WTC11 (cell line): ENCODE measurements at regions not wholly inside any gene's neighbourhood (a gene's known extent, or its start where the extent isn't known, plus 50 kb on each side); places are given as distances from the start of the nearest gene placed in this dataset.

Source experiments
- ATAC-seq: fragments of 200-7000 bp; cut with Tn5 transposase; 2 replicates; pipeline ENCODE4 v1.10.0; 2021; ENCODE audit warnings: mild to moderate bottlenecking, moderate library complexity
- CTCF ChIA-PET: fragments of 300-600 bp; sonication (Branson Sonifier 250); formaldehyde crosslinking; loops from one replicate; lab custom pipeline; 2021; ENCODE audit warnings: antibody characterized with exemption; lab: Charles Lee
- POLR2A ChIA-PET: fragments of 350-600 bp; sonication (Branson Sonifier 250); formaldehyde crosslinking; loops from one replicate; lab custom pipeline; 2021; ENCODE audit warnings: antibody characterized with exemption; lab: Charles Lee
- DNase-seq: peaks from one replicate; pipeline ENCODE4 v3.0.0; 2021; ENCODE audit warnings: low spot score
- H3K27ac Mint-ChIP-seq: 2 replicates; pipeline ENCODE4 v1.8.0; 2021; ENCODE audit warnings: mixed read lengths
- H3K27me3 Mint-ChIP-seq: 2 replicates; pipeline ENCODE4 v1.8.0; 2021; ENCODE audit warnings: low read depth, mild to moderate bottlenecking, moderate library complexity, mixed read lengths
- H3K36me3 Mint-ChIP-seq: 2 replicates; pipeline ENCODE4 v1.8.0; 2021; ENCODE audit warnings: mixed read lengths
- H3K4me1 Mint-ChIP-seq: 2 replicates; pipeline ENCODE4 v1.8.0; 2022; ENCODE audit warnings: mixed read lengths
- H3K4me3 Mint-ChIP-seq: 2 replicates; pipeline ENCODE4 v1.8.0; 2021; ENCODE audit warnings: mild to moderate bottlenecking, moderate library complexity, mixed read lengths
- H3K9me3 Mint-ChIP-seq: 2 replicates; pipeline ENCODE4 v1.8.0; 2021; ENCODE audit warnings: mixed read lengths
- ATF2 ChIP-seq: sonication (generic); formaldehyde crosslinking; IDR thresholded peaks from 2 replicates; pipeline ENCODE4 v1.8.1; 2022; ENCODE audit warnings: low read depth, missing genetic modification reagents, borderline replicate concordance
- CREM ChIP-seq: sonication (generic); formaldehyde crosslinking; IDR thresholded peaks from 2 replicates; pipeline ENCODE4 v1.8.1; 2022; ENCODE audit warnings: mild to moderate bottlenecking, missing genetic modification reagents, moderate library complexity
- EMX1 ChIP-seq: fragments of 250-450 bp; sonication (Bioruptor Pico); IDR thresholded peaks from 2 replicates; pipeline ENCODE4 v1.8.0; 2021; ENCODE audit warnings: mild to moderate bottlenecking
- FOXK1 ChIP-seq: sonication (generic); formaldehyde crosslinking; IDR thresholded peaks from 2 replicates; pipeline ENCODE4 v1.8.0; 2022; ENCODE audit warnings: mild to moderate bottlenecking, moderate library complexity, missing genetic modification reagents
- FOXP1 ChIP-seq: sonication (generic); formaldehyde crosslinking; IDR thresholded peaks from 2 replicates; pipeline ENCODE4 v1.8.0; 2022; ENCODE audit warnings: missing genetic modification reagents, mild to moderate bottlenecking, moderate library complexity, borderline replicate concordance
- HMGA2 ChIP-seq: fragments of 250-450 bp; sonication (Bioruptor Pico); IDR thresholded peaks from 2 replicates; pipeline ENCODE4 v1.4.0; 2021; ENCODE audit warnings: mild to moderate bottlenecking, moderate library complexity
- JAZF1 ChIP-seq: fragments of 250-450 bp; sonication (Bioruptor Pico); IDR thresholded peaks from 2 replicates; pipeline ENCODE4 v1.9.0; 2021; ENCODE audit warnings: moderate library complexity, mild to moderate bottlenecking, inconsistent platforms
- MAX ChIP-seq: sonication (generic); formaldehyde crosslinking; IDR thresholded peaks from 2 replicates; pipeline ENCODE4 v1.8.0; 2022; ENCODE audit warnings: mild to moderate bottlenecking, missing genetic modification reagents
- NR2C2 ChIP-seq: sonication (generic); formaldehyde crosslinking; IDR thresholded peaks from 2 replicates; pipeline ENCODE4 v1.8.0; 2022; ENCODE audit warnings: mild to moderate bottlenecking, missing genetic modification reagents
- NR3C1 ChIP-seq: sonication (generic); formaldehyde crosslinking; conservative IDR thresholded peaks from 2 replicates; pipeline ENCODE4 v1.8.1; 2023; ENCODE audit warnings: low read depth, mild to moderate bottlenecking, missing genetic modification reagents
- PREB ChIP-seq: sonication (generic); formaldehyde crosslinking; IDR thresholded peaks from 2 replicates; pipeline ENCODE4 v1.8.1; 2022; ENCODE audit warnings: mild to moderate bottlenecking, missing genetic modification reagents, moderate library complexity, borderline replicate concordance
- SMAD3 ChIP-seq: sonication (generic); formaldehyde crosslinking; IDR thresholded peaks from 2 replicates; pipeline ENCODE4 v1.8.0; 2022; ENCODE audit warnings: missing genetic modification reagents, mild to moderate bottlenecking, borderline replicate concordance
- SOX15 ChIP-seq: fragments of 250-450 bp; sonication (Bioruptor Pico); IDR thresholded peaks from 2 replicates; pipeline ENCODE4 v1.9.0; 2021; ENCODE audit warnings: mild to moderate bottlenecking
- TCF7 ChIP-seq: sonication (generic); formaldehyde crosslinking; IDR thresholded peaks from 2 replicates; pipeline ENCODE4 v1.8.0; 2022; ENCODE audit warnings: mild to moderate bottlenecking, low read depth, missing genetic modification reagents, moderate library complexity
- ZBTB21 ChIP-seq: sonication (generic); formaldehyde crosslinking; IDR thresholded peaks from 2 replicates; pipeline ENCODE4 v1.8.1; 2023; ENCODE audit warnings: mild to moderate bottlenecking, missing genetic modification reagents, borderline replicate concordance
- ZNF263 ChIP-seq: sonication (generic); formaldehyde crosslinking; IDR thresholded peaks from 2 replicates; pipeline ENCODE4 v1.8.1; 2022; ENCODE audit warnings: low read depth, mild to moderate bottlenecking, moderate library complexity, missing genetic modification reagents
- ZNF317 ChIP-seq: sonication (generic); formaldehyde crosslinking; IDR thresholded peaks from 2 replicates; pipeline ENCODE4 v1.8.1; 2023; ENCODE audit warnings: low read depth, mild to moderate bottlenecking, moderate library complexity, missing genetic modification reagents, borderline replicate concordance
- TF ChIP-seq, protein P1 (sequence below): fragments of 250-450 bp; sonication (Bioruptor Pico); IDR thresholded peaks from 2 replicates; pipeline ENCODE4 v2.1.2; 2022; ENCODE audit warnings: mild to moderate bottlenecking, moderate library complexity
- TF ChIP-seq, protein P2 (sequence below): sonication (generic); formaldehyde crosslinking; IDR thresholded peaks from 2 replicates; pipeline ENCODE4 v1.8.1; 2022; ENCODE audit warnings: missing genetic modification reagents, borderline replicate concordance
- TF ChIP-seq, protein P3 (sequence below): fragments of 250-450 bp; sonication (Bioruptor Pico); IDR thresholded peaks from 2 replicates; pipeline ENCODE4 v1.9.0; 2021; ENCODE audit warnings: mild to moderate bottlenecking, borderline replicate concordance
- TF ChIP-seq, protein P4 (sequence below): sonication (generic); formaldehyde crosslinking; IDR thresholded peaks from 2 replicates; pipeline ENCODE4 v1.8.1; 2023; ENCODE audit warnings: mild to moderate bottlenecking, missing genetic modification reagents, moderate library complexity

- TF ChIP-seq MAX (CRISPR knock-in tag) (peak; percentile 76), ZNF263 (CRISPR knock-in tag) (peak; percentile 85; the same call in 1 of the 2 replicates), TCF7 (CRISPR knock-in tag) (no peak)
These were observed 56.2 kb upstream of the RASAL2 start (continued) for GRCh38 chr1:178037510-178038253.

- POLR2A ChIA-PET: interaction anchor here (0.9 to 1.0 kb wide), 2 partner anchors 9 to 23 kb away, joined by 3 to 6 read pairs; no protein-coding TSS in a partner anchor
- Mint-ChIP-seq H3K9me3 (peaks cover 27% of the 10 kb centered on the region), H3K4me1 (peaks cover 11% of the 10 kb centered on the region), H3K4me3 (peak overlapping the region; percentile 58), H3K36me3 (peaks cover 5% of the 10 kb centered on the region; the same call in 1 of the 2 replicates), H3K27ac (no peak overlapping the region), H3K27me3 (peaks cover 2% of the 10 kb centered on the region; the same call in 1 of the 2 replicates)
- TF ChIP-seq EMX1 (CRISPR knock-in tag) (no peak), CREM (no peak), ZBTB21 (CRISPR knock-in tag) (no peak), HMGA2 (no peak), FOXK1 (CRISPR knock-in tag) (no peak), JAZF1 (no peak), ZNF317 (no peak), SOX15 (CRISPR knock-in tag) (no peak)
- TF ChIP-seq, protein P1, sequence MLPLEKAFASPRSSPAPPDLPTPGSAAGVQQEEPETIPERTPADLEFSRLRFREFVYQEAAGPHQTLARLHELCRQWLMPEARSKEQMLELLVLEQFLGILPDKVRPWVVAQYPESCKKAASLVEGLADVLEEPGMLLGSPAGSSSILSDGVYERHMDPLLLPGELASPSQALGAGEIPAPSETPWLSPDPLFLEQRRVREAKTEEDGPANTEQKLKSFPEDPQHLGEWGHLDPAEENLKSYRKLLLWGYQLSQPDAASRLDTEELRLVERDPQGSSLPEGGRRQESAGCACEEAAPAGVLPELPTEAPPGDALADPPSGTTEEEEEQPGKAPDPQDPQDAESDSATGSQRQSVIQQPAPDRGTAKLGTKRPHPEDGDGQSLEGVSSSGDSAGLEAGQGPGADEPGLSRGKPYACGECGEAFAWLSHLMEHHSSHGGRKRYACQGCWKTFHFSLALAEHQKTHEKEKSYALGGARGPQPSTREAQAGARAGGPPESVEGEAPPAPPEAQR (CRISPR knock-in tag): no peak
- CTCF ChIA-PET: interaction anchor here (0.9 to 2.5 kb wide), 17 partner anchors 9 to 462 kb away, joined by 3 to 43 read pairs (median 6); partner anchors contain the start of gene RASAL2
- DNase-seq: no peak
- no peak for ATAC-seq
These were observed 55.5 kb upstream of the RASAL2 start for GRCh38 chr1:178038372-178038771.

DNA sequence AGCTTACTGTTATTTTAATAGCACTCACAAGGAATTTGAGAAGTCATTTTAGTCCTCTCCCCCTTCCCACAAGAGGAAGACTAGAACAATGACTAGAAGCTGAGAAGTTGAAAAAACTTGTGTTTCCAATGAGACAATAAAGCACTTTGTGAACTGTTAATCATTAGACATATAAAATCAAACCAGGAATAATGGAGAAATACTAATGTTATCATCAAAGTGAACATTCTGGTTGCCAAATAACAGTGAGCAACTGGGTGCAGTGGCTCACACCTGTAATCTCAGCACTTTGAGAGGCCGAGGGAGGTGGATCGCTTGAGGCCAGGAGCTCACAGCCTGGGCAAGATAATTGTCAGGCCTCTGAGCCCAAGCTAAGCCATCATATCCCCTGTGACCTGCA is 54.0 kb upstream of the RASAL2 start:
- H3K9me3 Mint-ChIP-seq: peaks cover 27% of the 10 kb centered on the region
- ATAC-seq: no peak
- CTCF ChIA-PET: interaction anchor here (0.7 to 0.9 kb wide), 2 partner anchors 8 to 13 kb away, joined by 4 read pairs; no protein-coding TSS in a partner anchor
- TF ChIP-seq ATF2 (CRISPR knock-in tag): no peak
- TF ChIP-seq, protein P2, sequence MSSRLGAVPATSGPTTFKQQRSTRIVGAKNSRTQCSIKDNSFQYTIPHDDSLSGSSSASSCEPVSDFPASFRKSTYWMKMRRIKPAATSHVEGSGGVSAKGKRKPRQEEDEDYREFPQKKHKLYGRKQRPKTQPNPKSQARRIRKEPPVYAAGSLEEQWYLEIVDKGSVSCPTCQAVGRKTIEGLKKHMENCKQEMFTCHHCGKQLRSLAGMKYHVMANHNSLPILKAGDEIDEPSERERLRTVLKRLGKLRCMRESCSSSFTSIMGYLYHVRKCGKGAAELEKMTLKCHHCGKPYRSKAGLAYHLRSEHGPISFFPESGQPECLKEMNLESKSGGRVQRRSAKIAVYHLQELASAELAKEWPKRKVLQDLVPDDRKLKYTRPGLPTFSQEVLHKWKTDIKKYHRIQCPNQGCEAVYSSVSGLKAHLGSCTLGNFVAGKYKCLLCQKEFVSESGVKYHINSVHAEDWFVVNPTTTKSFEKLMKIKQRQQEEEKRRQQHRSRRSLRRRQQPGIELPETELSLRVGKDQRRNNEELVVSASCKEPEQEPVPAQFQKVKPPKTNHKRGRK (CRISPR knock-in tag): no peak
- TF ChIP-seq PREB (CRISPR knock-in tag): no peak
- TF ChIP-seq NR2C2 (CRISPR knock-in tag): no peak
- TF ChIP-seq, protein P3, sequence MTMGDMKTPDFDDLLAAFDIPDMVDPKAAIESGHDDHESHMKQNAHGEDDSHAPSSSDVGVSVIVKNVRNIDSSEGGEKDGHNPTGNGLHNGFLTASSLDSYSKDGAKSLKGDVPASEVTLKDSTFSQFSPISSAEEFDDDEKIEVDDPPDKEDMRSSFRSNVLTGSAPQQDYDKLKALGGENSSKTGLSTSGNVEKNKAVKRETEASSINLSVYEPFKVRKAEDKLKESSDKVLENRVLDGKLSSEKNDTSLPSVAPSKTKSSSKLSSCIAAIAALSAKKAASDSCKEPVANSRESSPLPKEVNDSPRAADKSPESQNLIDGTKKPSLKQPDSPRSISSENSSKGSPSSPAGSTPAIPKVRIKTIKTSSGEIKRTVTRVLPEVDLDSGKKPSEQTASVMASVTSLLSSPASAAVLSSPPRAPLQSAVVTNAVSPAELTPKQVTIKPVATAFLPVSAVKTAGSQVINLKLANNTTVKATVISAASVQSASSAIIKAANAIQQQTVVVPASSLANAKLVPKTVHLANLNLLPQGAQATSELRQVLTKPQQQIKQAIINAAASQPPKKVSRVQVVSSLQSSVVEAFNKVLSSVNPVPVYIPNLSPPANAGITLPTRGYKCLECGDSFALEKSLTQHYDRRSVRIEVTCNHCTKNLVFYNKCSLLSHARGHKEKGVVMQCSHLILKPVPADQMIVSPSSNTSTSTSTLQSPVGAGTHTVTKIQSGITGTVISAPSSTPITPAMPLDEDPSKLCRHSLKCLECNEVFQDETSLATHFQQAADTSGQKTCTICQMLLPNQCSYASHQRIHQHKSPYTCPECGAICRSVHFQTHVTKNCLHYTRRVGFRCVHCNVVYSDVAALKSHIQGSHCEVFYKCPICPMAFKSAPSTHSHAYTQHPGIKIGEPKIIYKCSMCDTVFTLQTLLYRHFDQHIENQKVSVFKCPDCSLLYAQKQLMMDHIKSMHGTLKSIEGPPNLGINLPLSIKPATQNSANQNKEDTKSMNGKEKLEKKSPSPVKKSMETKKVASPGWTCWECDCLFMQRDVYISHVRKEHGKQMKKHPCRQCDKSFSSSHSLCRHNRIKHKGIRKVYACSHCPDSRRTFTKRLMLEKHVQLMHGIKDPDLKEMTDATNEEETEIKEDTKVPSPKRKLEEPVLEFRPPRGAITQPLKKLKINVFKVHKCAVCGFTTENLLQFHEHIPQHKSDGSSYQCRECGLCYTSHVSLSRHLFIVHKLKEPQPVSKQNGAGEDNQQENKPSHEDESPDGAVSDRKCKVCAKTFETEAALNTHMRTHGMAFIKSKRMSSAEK: no peak
- TF ChIP-seq FOXP1: no peak
- TF ChIP-seq FOXK1 (CRISPR knock-in tag): no peak
- no peak for TF ChIP-seq SMAD3
- no peak for TF ChIP-seq NR3C1 (CRISPR knock-in tag)
- no peak for TF ChIP-seq ZNF317
- TF ChIP-seq HMGA2: no peak
- TF ChIP-seq, protein P4, sequence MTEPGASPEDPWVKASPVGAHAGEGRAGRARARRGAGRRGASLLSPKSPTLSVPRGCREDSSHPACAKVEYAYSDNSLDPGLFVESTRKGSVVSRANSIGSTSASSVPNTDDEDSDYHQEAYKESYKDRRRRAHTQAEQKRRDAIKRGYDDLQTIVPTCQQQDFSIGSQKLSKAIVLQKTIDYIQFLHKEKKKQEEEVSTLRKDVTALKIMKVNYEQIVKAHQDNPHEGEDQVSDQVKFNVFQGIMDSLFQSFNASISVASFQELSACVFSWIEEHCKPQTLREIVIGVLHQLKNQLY: no peak

More for the DNA sequence above, 54.0 kb upstream of the RASAL2 start:
- H3K4me1 Mint-ChIP-seq: peaks cover 9% of the 10 kb centered on the region
- no peak overlapping the region for H3K4me3 Mint-ChIP-seq
- DNase-seq: no peak
- POLR2A ChIA-PET: interaction anchor here (1.3 kb wide), 1 partner anchor 54 kb away, joined by 3 read pairs; the partner anchor contains the start of gene RASAL2
- H3K27ac Mint-ChIP-seq: no peak overlapping the region
- peaks cover 2% of the 10 kb centered on the region; the same call in 1 of the 2 replicates for H3K27me3 Mint-ChIP-seq
- H3K36me3 Mint-ChIP-seq: peaks cover 5% of the 10 kb centered on the region; the same call in 1 of the 2 replicates
